Tibial artery (tissue), 4 donors: ENCODE measurements at regions not wholly inside any gene's neighbourhood (a gene's known extent, or its start where the extent isn't known, plus 50 kb on each side); places are given as distances from the start of the nearest gene placed in this dataset.

Experiments
- DNase-seq, 2 donors: peaks; one replicate each; pipeline ENCODE4 v3.0.0-alpha.2; 2019
- H3K27ac ChIP-seq, 2 donors: fragments of 200-600 bp; sonication (generic) in 1 of 2; 1 replicate in 1 of 2; 2 replicates in 1 of 2; pipeline ENCODE4 v1.5.1; 2018 to 2019; ENCODE audit warnings: mild to moderate bottlenecking in 1 of 2
- H3K27me3 ChIP-seq, 2 donors: fragments of 200-600 bp; sonication (generic) in 1 of 2; one replicate each; pipeline versions ENCODE4 v1.5.1 to v1.6.0; 2016 to 2019
- H3K36me3 ChIP-seq, 3 donors: fragments of 200-600 bp; sonication (generic) in 2 of 3; one replicate each; pipeline ENCODE4 v1.5.1; 2016 to 2019; ENCODE audit warnings: mild to moderate bottlenecking in 2 of 3
- H3K4me1 ChIP-seq, 4 donors: fragments of 200-600 bp; sonication (generic) in 2 of 4; 1 replicate in 3 of 4; 2 replicates in 1 of 4; pipeline ENCODE4 v1.5.1; 2016 to 2019
- H3K4me3 ChIP-seq, 2 donors: fragments of 200-600 bp; sonication (generic) in 1 of 2; 1 replicate in 1 of 2; 2 replicates in 1 of 2; pipeline ENCODE4 v1.5.1; 2018 to 2019; ENCODE audit warnings: mild to moderate bottlenecking in 2 of 2
- H3K9me3 ChIP-seq, 3 donors: fragments of 200-600 bp; sonication (generic) in 1 of 3; one replicate each; pipeline ENCODE4 v1.5.1; 2016 to 2019
- intact Hi-C: fragments of 100-400 bp; cut with DNase I; formaldehyde crosslinking; loops from one replicate; pipeline ENCODE4 v1.15.0; 2023; ENCODE audit warnings: low total_unique reads
- TF ChIP-seq, protein P1 (sequence below), 2 experiments: fragments of 200-600 bp in 1 of 2; fragments of 450-650 bp in 1 of 2; IDR thresholded peaks; one replicate each; pipeline ENCODE4 v1.5.1; 2017 to 2019; ENCODE audit warnings: antibody characterized with exemption in 2 of 2, mild to moderate bottlenecking in 1 of 2, moderate library complexity in 1 of 2

GRCh38 chr20:57803508-57804005 lies 93.7 kb upstream of the PMEPA1 start:
- Histone ChIP-seq H3K36me3 (no peaks in the 10 kb centered on the region), H3K9me3 (no peaks in the 10 kb centered on the region), H3K27ac (no peak overlapping the region), H3K4me3 (no peak overlapping the region), H3K27me3 (no peaks in the 10 kb centered on the region), H3K4me1 (no peaks in the 10 kb centered on the region)
- intact Hi-C loops = no loop called here
- DNase-seq = no peak
- TF ChIP-seq, protein P1, sequence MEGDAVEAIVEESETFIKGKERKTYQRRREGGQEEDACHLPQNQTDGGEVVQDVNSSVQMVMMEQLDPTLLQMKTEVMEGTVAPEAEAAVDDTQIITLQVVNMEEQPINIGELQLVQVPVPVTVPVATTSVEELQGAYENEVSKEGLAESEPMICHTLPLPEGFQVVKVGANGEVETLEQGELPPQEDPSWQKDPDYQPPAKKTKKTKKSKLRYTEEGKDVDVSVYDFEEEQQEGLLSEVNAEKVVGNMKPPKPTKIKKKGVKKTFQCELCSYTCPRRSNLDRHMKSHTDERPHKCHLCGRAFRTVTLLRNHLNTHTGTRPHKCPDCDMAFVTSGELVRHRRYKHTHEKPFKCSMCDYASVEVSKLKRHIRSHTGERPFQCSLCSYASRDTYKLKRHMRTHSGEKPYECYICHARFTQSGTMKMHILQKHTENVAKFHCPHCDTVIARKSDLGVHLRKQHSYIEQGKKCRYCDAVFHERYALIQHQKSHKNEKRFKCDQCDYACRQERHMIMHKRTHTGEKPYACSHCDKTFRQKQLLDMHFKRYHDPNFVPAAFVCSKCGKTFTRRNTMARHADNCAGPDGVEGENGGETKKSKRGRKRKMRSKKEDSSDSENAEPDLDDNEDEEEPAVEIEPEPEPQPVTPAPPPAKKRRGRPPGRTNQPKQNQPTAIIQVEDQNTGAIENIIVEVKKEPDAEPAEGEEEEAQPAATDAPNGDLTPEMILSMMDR (IDR thresholded peaks at IDR 0.05) = no peak

- TF ChIP-seq, protein P1 (IDR thresholded peaks at IDR 0.05) = no peak
- Histone ChIP-seq H3K9me3 (no peaks in the 10 kb centered on the region), H3K36me3 (no peaks in the 10 kb centered on the region), H3K27ac (no peak overlapping the region), H3K27me3 (no peaks in the 10 kb centered on the region), H3K4me3 (no peak overlapping the region), H3K4me1 (no peaks in the 10 kb centered on the region)
- no peak for DNase-seq
- intact Hi-C loops = no loop called here
These were observed 93.1 kb upstream of the PMEPA1 start for GRCh38 chr20:57802765-57803507.

DNA sequence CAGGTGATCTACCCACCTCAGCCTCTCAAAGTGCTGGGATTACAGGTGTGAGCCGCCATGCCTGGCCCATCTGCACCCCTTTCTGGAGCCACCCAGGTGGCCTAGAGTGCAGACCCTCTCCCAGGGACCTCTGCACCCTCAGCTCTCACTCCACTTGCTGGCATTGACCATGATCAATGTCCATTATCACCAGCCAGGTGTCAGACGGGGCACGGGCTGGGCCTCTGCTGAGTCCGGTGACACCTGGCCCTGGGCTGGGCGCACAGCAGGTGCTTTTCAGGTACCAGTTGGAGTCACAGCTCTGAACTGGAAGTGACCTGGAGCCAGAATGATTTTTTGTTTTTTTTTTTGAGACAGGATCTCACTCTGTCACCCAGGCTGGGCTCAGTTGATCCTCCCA lies 91.8 kb upstream of the PMEPA1 start:
- no peak overlapping the region for H3K4me3 ChIP-seq
- no peak overlapping the region for H3K27ac ChIP-seq
- intact Hi-C loops = no loop called here
- TF ChIP-seq, protein P1 (IDR thresholded peaks at IDR 0.05) = no peak
- H3K9me3 ChIP-seq = no peaks in the 10 kb centered on the region
- no peak for DNase-seq
- no peaks in the 10 kb centered on the region for H3K36me3 ChIP-seq
- H3K4me1 ChIP-seq = no peaks in the 10 kb centered on the region
- no peaks in the 10 kb centered on the region for H3K27me3 ChIP-seq

GRCh38 chr20:57800791-57801430 lies 91.1 kb upstream of the PMEPA1 start:
- H3K27ac ChIP-seq = no peak overlapping the region
- no peaks in the 10 kb centered on the region for H3K9me3 ChIP-seq
- no peaks in the 10 kb centered on the region for H3K4me1 ChIP-seq
- DNase-seq = no peak
- intact Hi-C loops = no loop called here
- no peaks in the 10 kb centered on the region for H3K36me3 ChIP-seq
- TF ChIP-seq, protein P1 (IDR thresholded peaks at IDR 0.05) = no peak
- no peak overlapping the region for H3K4me3 ChIP-seq
- no peaks in the 10 kb centered on the region for H3K27me3 ChIP-seq

GRCh38 chr20:57797401-57797800 lies 87.6 kb upstream of the PMEPA1 start:
- H3K4me3 ChIP-seq = no peak overlapping the region
- intact Hi-C loops = no loop called here
- H3K36me3 ChIP-seq = no peaks in the 10 kb centered on the region
- no peaks in the 10 kb centered on the region for H3K4me1 ChIP-seq
- no peak for DNase-seq
- no peak overlapping the region for H3K27ac ChIP-seq
- H3K9me3 ChIP-seq = no peaks in the 10 kb centered on the region
- no peaks in the 10 kb centered on the region for H3K27me3 ChIP-seq
- TF ChIP-seq, protein P1 (IDR thresholded peaks at IDR 0.05) = no peak
